ENCODE measurements at regions not wholly inside any gene's neighbourhood (a gene's known extent, or its start where the extent isn't known, plus 50 kb on each side); places are given as distances from the start of the nearest gene placed in this dataset.

DNA sequence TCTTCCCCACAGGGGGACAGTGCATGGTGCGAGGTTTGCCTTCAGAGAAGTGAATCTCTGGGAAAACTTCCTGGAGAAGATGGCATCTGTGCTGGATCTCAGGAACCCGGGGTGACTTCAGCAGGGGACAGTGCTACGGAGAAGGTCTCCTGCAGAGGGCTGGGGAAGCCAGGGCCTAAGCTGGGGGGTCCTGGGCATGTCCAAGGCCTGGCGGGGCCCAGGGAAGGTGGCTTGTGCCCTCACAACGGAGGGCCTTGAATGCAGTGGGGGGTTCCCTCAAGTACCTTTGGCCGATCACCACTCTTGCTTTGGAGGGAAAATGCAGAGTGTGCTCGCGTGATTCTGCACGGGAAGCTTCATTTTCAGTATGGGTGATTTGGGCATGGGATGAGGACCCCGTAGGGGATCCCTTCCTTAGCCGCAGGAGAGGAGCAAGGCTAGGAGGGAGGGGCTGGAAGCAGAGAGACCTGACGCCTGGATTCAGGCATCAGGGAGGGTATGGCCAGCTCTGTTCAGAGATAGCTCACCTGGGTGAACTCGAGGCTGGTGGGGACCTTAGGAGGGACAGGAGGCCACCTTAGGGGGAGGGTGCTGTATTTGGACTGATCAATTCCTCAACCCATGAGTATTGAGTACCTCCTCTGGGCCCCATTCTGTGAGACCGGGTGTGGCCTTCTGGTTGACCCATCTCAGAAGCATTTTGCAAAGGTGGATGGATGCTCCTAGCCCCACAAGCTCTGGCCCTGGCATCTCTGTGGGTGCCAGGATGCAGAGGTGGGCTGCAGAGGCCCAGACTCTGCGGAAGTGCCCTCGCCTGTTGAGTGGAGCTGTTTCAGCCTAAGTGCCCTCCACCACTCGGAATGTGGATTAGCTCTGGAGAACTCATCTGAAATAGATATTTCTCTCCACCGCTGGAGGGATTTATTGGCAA, 529.4 kb downstream of the TBC1D22A start:
- DNase-seq = no peak

DNA sequence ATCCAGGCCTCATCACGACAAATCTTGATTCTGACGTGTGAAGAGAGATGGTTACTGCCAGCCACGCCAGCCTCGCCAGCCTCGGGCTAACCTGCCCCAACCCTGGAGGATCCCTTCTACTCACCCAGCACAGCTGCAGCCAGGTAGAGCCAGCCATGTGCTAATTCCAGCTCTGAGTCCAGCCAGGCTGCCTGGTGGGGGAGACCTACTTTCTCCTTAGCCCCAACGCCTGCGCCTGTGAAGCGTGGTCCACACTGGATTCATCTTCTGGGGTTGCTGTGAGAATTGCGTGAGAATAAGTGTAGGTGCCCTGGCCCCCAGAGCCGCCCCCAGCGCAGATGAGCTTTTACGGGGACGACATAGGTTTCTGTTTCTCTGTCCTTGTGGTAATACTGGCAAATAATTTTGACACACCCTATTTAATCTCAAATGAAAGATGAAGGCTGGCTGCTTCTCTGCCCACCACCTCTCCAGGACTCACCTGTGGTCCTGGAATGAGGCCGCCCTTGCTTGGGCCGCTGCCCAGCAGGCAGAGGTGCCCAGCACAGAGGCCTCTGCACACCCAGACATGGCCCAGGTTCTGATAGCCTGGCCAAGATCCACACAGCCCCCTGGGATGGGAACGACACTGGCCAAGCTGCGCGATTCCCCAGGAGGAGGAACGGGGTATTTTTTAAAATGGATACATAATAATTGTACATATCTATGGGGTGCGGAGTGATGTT, 528.4 kb downstream of the TBC1D22A start:
- no peak for DNase-seq

DNA sequence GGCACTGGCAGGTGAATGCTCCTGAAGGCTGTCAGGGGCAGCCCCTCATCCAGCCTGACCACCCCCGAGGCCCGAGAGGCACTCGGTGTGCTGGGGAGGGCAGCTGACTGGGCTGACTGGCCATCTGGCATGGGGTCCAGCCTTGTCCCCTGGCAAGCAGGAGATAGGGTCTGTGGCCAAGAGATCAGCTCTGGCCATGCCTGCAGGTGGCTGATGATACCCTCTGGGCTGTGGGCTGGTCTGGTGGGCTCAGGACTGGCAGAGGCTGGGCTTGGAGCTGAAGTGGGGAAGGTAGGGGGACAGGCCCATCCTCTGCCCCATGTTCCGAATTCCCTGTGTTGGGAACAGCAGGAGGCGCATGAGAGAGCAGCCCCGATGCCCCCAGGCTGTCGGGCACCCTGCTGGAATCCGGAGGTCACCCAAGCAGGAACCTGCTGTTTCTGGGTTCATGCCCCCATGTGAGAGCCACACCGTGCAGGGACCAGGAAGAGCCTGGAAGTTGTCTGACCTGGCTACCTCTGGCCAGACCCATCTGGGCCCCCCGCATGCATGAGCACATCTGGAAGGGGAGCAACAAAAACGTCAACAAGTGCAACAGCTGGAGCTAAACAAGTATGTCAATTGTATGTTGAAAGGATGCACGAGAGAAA, 527.0 kb downstream of the TBC1D22A start:
- no peak for DNase-seq

DNA sequence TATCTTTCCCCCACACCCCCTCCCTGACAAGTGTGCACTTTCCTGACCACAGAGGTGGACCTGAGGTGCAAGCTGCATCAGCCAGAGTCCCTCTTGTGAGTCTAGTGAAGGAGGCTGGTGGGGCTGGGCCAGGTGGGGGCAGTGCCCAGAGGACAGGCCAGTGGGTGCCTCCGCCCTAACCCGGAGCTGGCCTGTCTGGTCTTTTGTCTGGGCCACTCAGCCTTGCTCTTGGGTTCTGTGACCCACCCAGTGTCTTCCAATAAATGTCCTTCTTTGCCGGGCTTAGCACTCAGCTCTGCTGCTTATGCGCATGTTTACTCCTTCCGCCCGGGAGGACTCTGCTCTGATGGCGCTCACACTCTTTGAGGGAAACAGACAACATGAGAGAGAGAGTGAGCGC, 526.2 kb downstream of the TBC1D22A start:
- no peak for DNase-seq

DNA sequence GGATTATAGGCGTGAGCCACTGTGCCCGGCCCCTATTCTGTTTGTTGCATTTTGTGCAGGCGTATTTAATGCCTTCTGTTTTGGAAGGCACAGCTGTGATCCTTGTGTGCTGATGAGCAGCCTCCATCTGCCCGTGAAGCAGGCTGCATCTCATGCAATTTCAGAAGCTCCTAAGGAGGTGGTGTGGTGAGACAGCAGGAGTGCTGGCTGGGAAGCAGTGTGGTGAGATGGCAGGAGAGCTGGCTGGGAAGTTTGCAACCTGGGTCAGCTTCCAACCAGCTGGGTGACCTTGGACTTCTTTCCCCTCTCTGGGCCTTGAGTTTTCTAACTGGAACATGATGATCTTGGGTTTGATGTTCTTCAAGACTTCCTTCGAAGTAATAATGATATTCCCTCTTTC, 525.1 kb downstream of the TBC1D22A start:
- no peak for DNase-seq

DNA sequence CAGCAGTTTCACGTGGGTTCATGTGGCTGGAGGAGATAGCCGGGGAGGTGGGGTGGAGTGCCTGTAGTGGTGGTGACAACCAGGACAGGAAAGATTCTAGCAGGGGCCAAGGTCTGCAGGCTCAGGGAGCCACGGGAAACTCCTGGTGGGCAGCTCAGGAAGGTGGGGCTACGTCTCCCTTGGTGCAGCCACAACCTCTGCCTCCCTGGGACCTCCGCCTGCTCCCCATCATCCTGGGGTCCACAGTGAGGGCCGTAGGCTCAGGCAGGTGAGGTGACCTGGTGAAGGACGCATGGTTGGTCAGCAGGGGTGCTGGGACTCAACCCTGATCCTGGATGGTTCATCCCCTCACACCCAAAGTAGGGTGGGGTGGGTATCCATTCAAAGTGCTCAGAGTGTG, 524.1 kb downstream of the TBC1D22A start:
- DNase-seq = no peak

DNA sequence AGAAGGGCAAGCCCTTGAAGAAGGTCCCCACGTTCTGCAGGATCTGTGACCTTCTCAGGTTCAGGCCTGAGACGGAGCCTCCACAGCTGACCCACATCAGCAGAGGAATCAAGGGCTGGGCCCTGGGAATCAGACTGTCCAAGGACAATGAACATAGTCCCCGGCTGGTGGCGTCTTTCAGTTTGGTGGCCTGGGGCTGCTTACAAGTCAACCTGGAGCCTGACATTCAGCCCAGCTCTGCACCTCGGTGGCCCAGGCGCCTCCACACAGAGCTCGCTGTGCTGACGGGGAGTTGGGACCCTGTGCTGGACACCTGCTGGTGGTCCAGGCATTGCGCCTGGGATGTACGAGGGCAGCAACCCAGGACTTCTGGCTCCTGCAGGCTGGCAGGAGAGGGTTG, 523.5 kb downstream of the TBC1D22A start:
- no peak for DNase-seq

DNA sequence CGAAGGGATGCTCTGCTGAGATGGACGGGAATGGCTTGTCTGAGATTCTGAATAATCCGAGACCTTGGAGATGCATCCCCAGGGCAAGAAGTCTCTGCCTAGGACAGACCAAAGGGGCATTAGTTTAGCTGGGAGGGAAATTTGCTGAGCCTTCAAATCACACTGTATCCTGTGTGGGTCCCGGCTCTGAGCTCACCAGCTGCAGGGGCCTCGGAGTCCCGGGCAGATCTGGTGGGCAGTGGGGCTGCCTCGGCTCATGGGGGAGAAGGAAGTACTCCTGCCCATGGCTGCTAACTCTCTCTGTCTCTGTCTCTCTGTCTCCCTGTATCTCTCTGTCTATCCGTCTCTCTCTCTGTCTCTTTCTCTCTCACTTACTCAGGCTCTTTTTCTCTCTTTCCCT, 522.4 kb downstream of the TBC1D22A start:
- DNase-seq = no peak

DNA sequence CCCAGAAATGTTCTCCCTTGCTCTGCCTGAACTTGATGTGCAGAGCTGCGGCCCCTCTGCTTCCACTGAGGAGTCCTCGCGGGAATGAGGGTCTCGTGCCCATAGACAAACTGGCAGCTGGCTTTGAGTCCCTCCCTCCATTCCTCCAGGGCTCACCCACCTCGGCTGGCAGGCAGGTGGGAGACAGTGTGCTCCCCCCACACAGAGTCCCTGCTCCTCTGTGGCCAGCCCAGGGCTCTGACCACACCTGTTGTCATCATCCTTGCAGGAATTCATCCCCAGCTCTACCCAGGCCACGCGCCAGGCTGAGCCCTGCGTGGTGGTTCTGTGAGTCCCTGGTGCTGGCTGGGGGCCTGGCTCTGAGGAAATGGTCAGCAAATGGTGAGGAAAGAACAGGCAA, 521.9 kb downstream of the TBC1D22A start:
- DNase-seq = no peak

DNA sequence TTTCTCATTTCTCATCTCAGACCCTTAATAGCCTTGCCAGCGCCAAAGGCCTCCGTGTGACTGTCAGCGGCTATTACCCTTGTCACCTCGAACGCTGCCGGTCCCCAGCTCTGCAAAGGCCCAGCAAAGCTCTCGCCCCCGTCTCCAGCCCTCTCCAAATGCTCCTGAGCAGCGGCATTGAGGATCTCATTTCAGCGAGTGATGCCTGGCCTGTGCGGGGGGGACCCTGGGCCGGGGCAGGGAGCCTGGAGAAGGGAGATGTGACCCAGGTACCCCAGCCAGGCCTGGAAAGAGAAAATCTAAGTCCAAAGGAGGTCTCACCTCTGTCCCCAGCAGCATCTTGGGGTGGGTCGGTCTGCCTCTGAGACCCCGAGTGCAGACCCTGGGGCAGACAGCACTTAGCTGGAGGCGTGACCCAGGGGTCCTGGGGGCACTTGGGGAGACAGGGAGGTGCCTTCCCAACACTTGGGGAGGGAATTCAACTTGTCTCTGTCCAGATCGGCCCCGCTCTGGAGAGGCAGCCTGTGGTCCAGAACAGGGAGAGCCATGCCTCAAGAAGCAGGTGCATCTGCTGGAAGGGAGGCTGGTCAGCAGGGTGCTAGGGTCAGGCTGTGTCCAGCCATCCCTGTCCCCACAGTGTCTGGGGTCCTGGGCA, 521.3 kb downstream of the TBC1D22A start:
- no peak for DNase-seq

DNA sequence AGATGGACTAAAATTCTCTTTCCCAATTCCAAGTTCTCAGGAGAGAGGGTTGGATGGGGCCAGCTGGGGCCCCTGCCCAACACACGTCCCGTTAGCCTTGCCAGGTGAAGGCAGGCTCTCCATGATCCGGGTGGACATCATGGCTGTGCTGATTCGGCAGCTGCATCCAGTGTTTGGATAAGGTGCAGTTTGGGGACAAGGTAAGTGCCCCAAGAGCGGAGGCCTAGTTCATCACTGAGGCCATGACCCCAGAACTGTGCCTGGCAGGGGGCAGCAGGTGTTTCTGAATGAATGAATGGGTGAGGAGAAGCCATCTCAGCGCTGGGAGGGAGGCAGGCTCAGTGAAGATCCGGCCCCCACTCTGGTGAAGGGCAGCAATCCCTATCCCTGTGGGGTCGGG, 520.4 kb downstream of the TBC1D22A start:
- no peak for DNase-seq

DNA sequence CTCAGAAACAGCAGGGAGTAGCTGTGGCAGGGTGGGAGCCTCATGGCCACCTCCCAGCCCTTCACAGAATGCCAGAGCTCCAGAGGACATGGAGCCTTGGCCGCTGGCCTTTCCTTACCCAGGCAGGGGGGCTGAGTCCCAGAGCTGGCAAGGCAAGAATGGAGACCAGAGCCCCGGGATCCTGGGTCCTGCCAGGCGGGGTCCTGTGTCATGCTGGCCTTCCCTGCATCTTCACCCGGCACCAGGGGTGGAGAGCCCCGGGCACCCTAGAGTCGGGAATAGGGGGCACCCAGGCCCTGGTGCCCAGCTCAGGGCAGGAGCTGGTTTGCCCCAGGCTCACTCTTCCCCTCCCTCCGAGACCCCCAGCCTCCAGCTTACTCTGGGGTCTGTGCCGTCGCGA, 519.9 kb downstream of the TBC1D22A start:
- no peak for DNase-seq

DNA sequence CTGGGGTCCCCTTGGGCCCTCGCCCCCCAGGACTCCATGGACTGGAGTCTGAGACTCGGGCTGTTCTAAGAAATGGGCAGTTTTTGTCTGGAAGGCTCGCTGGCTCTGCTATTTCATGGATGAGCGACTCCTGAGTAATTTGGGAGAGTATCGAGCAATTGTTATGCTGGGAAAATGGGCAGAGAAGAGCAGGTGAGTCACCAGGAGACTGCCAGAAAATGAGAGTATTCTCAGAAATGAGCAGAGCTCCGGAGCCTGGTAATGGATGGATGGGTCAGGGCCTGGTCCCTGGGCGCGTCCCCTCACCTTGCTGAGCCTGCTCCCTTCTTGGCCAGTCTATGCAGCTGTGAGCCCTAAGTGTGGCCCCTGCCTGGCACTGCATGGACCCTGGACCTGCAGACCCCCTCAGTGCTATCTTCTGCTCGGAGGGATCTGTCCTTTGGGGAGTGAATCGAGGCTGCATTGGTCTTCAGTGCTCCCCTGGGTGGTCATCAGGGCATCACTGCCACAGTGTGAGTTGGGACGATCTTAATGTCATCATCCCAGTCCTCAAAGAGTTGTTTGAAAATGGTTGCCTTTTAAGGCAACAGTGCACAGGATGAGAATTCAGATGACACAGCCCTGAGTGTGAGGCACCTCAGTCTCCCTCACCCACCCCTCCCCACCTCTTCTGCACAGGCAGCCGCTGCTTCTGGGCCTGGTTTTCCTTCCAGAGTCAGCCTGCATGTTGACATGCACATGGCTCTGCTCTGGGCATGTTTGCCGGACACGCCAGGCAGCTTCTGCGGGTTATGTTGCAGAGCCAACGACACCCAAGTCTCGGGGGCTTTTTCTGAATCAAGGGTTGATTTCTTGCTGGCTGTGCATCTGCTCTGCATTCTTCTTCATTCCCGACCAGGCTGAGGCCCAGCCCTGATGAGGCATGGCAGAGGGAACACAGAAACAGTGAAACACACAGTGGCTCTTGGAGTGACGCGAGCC, 519.0 kb downstream of the TBC1D22A start:
- DNase-seq = no peak

DNA sequence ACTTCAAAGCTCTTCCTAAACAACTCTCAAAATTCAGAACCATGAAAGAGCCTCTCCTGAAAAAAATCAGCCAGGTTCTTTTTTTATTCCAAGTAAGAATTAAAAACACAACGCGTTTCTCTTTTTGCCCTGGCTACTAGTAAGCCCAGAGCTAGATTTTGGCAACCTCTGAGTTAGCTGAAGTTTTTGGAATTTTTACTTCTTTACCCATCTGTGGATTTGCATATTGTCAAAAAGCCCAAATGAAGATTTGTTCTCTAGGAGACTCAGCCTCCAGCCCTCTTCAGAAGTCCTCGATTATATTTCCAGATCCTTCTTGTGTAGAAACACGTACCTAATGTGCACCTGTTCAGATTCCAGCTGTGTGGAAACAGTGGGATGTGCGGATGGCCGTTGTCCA, 517.9 kb downstream of the TBC1D22A start:
- DNase-seq = no peak

DNA sequence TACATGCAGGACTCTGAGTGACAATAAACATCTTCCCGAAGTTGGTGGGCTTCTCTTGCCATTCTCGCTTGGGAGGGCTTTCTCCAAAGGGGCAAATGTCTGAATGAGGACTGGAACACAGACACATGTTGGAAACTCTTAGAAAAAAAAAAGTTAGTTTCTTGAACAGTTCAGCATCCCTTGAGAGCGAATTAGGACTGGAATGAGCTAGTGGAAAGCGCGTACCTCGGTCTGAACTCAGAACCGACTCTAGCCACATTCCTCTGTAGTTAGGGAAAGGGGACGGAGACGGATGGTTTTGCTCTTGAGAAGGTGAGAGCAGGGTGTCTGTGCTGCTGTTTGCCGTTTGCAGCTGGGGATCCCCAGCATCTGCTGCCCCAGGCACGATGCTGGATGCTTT, 517.3 kb downstream of the TBC1D22A start:
- DNase-seq = no peak

DNA sequence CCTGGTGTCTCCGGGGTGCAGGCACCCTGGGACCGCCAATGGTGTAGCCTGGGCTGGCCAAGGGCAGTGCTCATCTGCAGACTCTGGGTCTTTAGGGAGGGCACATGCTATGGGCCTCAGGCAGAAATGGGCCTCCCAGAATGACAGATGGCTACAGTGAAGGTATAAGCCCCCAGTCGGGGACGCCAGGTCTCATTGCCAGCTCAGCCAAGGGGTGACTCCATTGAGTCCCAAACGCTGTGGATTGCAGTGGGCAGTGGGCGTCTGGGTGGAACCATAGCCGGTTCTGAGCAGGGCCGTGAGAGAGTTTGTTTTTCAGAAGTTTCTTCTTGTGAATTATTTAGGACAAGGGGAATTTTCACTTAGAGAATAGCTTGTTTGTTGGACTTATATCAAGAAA, 516.9 kb downstream of the TBC1D22A start:
- no peak for DNase-seq

DNA sequence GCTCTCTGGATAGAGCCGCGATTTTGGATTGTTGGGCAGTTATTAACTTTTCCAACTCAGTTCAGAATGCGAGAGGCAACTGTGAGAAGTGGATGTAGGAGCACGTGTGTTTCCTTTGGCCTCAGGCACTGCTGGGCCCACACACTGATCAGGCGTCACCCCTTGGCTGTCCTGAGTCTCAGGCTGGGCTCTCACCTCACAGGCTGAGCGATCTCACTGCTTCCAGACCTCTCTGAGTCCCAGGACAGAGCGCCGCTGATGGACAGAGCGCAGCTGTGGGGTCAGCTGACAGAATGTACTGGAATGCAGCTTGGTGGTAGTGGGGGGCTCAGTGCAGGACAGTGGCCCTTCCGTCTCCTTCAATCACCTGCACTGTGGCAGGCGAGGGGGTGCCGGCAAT, 516.2 kb downstream of the TBC1D22A start:
- DNase-seq = no peak

DNA sequence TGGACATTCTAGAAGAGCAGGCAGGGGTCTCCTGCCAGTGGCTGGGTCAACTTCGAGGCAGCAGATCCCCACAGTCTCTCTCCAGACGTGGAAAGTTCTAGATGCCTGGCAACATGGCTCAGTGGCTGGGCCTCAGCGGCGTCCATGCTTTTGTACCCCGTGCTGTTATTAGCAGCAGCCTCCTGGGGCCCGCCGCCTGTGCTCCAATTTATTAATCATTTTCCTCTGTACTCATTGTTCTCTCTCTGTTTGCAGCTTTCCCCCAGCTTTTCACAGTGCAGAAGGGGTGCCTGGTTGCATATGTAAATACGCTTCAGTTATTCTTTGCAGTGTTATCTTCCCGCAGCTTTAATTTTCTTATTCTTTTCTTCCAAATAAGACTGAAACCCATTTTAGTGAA, 515.1 kb downstream of the TBC1D22A start:
- DNase-seq = no peak

DNA sequence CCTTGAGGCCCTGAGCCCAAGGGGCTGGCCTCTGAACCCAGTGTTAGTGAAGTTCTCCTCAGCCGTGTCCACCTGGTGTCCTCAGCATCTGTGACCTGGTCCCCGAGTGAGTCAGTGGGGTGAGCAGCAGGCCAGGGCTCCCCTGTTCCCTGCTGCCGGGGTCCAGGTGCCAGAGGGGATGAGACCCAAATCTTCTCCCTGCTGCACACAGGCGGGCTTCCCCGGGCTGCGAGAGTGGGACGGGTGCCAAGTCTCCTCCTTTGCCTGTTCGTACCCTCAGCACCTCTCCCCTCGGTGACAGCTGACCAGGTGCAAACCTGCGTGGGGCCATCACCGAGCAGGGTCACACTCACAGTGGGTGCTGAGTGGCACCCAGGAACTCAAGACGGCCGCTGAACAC, 514.5 kb downstream of the TBC1D22A start:
- DNase-seq = no peak

DNA sequence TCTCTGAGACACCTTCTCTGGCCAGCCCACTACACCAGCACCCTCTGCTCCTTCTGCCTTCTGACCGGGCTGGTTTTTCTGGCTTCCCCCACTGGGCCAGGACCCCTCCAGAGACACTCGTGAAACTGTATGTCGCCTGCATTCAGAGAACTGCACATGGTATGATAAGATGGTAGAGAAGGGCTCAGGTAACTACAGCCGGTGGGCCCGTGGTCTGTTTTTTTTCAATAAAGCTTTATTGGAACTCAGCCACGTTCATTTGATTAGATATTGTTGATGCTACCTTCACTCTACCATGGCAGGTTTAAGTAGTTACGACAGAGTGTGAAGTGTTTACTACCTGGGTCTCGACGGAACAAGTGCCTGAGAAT, 514.0 kb downstream of the TBC1D22A start:
- DNase-seq = no peak

DNA sequence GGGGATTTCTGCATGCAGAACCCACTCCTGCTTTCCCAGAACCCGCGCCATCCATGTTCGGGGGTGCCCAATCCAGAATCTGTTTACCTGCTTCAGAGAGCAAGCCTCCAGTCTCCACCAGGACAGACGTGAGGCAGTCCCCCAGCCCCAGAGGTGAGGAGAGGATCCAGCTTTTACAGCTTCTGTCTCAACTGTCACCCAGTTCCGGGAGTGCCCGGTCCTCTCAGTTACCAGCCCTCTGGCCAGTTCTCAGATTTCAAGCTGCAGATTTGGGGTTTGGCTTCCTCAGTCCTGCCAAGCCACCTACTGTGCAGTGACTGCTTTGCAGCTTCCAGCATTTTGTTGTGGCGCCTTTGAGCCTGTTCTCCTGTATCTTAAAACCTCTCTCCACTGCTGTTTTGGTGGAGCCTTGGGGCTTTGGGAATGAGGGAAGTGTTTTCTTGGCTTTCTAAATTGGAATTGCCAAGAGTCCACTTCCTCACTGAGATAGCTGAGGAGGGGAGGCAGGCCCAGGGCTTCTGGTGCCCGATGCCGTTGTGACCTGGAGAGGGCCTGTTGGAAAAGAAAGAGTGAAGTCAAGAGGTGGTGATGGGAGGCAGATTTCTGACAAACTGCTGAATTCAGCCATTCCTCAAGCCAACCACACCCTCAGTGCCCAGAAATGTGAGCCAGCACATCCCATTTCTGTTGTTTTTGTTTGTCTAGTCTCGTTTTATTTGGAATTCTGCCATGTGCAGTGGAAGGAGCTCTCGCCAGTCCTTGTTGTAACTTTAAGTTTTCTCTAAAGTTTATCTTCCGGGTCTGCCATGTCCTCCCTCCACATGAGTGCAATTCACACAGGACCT, 513.4 kb downstream of the TBC1D22A start:
- no peak for DNase-seq

Data from femur (tissue), 1 donor.